ENCODE measurements at regions not wholly inside any gene's neighbourhood (a gene's known extent, or its start where the extent isn't known, plus 50 kb on each side); places are given as distances from the start of the nearest gene placed in this dataset.

DNA sequence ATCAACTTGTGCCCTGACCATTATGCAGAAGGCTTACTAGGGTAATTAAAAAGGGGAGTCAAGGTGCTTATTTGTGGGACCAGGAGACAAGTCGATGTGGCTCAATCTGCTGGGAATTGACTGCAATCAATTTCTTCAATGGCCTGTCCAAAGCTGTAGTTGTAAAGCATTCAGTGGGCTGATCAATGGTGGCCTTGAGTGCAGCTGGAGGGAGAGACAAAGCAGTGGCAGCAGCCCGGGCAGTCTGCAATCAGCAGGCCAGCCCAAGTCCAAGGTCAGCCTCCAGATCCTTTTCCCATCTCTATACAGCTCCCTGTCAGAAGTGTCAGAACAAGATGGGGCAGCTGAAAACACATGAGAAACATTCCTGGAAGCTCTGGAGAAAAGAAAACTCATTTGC, 51.0 kb upstream of the BRINP1 start:
- TF ChIP-seq, protein P1, sequence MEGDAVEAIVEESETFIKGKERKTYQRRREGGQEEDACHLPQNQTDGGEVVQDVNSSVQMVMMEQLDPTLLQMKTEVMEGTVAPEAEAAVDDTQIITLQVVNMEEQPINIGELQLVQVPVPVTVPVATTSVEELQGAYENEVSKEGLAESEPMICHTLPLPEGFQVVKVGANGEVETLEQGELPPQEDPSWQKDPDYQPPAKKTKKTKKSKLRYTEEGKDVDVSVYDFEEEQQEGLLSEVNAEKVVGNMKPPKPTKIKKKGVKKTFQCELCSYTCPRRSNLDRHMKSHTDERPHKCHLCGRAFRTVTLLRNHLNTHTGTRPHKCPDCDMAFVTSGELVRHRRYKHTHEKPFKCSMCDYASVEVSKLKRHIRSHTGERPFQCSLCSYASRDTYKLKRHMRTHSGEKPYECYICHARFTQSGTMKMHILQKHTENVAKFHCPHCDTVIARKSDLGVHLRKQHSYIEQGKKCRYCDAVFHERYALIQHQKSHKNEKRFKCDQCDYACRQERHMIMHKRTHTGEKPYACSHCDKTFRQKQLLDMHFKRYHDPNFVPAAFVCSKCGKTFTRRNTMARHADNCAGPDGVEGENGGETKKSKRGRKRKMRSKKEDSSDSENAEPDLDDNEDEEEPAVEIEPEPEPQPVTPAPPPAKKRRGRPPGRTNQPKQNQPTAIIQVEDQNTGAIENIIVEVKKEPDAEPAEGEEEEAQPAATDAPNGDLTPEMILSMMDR (conservative IDR thresholded peaks at IDR 0.05; ENCODE audit: control insufficient read depth, insufficient read depth, low read depth, low read length) = no peak
- H3K4me3 ChIP-seq (ENCODE audit: control insufficient read depth, low read depth, low read length) = no peak overlapping the region
- DNase-seq (ENCODE audit: low read depth) = no peak

Measured in fibroblast of mammary gland (primary cell).